Upper lobe of left lung (tissue), 4 donors: ENCODE measurements at regions not wholly inside any gene's neighbourhood (a gene's known extent, or its start where the extent isn't known, plus 50 kb on each side); places are given as distances from the start of the nearest gene placed in this dataset.

Experiments used
- EP300 ChIP-seq, 4 donors: sonication (generic); formaldehyde crosslinking; IDR thresholded peaks; one replicate each; pipeline ENCODE4 v1.5.1; 2017; ENCODE audit warnings: antibody characterized with exemption in 4 of 4, control low read depth in 2 of 4
- POLR2A ChIP-seq, 4 donors: fragments of 450-650 bp; IDR thresholded peaks; one replicate each; pipeline ENCODE4 v1.5.1; 2016 to 2017; ENCODE audit warnings: antibody characterized with exemption in 4 of 4, mild to moderate bottlenecking in 2 of 4
- TF ChIP-seq, protein P1 (sequence below), 6 experiments: fragments of 450-650 bp in 4 of 6; fragments of 200-600 bp in 2 of 6; sonication (generic) in 2 of 6; IDR thresholded peaks; one replicate each; pipeline ENCODE4 v1.5.1; 2016 to 2019; ENCODE audit warnings: antibody characterized with exemption in 6 of 6

DNA sequence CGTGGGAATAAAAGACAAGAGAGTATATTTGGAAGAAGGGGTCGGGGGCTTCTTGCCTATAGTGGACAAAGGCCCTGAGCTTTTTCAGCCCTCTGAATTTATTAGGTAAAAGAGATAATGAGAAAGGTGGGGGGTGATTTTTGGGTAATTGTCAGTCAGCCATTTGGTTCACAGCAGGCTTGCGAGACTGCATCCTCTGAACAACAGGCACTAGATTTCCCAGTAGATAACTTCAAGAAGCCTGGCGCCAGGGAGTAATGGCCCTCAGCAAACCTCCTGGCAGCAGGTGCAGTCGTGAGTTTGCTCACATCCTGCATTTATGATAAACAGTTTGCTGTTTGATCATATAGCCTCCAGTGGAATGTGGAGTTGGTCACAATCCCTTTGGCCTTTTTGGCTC is 609.0 kb downstream of the DHX35 start:
- TF ChIP-seq, protein P1, sequence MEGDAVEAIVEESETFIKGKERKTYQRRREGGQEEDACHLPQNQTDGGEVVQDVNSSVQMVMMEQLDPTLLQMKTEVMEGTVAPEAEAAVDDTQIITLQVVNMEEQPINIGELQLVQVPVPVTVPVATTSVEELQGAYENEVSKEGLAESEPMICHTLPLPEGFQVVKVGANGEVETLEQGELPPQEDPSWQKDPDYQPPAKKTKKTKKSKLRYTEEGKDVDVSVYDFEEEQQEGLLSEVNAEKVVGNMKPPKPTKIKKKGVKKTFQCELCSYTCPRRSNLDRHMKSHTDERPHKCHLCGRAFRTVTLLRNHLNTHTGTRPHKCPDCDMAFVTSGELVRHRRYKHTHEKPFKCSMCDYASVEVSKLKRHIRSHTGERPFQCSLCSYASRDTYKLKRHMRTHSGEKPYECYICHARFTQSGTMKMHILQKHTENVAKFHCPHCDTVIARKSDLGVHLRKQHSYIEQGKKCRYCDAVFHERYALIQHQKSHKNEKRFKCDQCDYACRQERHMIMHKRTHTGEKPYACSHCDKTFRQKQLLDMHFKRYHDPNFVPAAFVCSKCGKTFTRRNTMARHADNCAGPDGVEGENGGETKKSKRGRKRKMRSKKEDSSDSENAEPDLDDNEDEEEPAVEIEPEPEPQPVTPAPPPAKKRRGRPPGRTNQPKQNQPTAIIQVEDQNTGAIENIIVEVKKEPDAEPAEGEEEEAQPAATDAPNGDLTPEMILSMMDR (IDR thresholded peaks at IDR 0.05), result no peak
- TF ChIP-seq EP300 (IDR thresholded peaks at IDR 0.05) (no peak), POLR2A (IDR thresholded peaks at IDR 0.05) (no peak)
